NT2/D1 (cell line): ENCODE measurements at regions not wholly inside any gene's neighbourhood (a gene's known extent, or its start where the extent isn't known, plus 50 kb on each side); places are given as distances from the start of the nearest gene placed in this dataset.

ENCODE experiments used
- DNase-seq: peaks from one replicate; pipeline ENCODE4 v3.0.0-alpha.2; 2011; ENCODE audit warnings: low read depth, low spot score
- H3K27me3 ChIP-seq: 2 replicates; pipeline ENCODE4 v1.6.0; 2011; ENCODE audit warnings: mild to moderate bottlenecking; ENCODE audit not compliant: insufficient read length, insufficient read depth
- H3K36me3 ChIP-seq: 2 replicates; pipeline ENCODE4 v1.6.1; 2011; ENCODE audit warnings: mild to moderate bottlenecking, low read length, mixed read lengths; ENCODE audit not compliant: insufficient read depth, insufficient read length
- H3K4me1 ChIP-seq: 2 replicates; pipeline ENCODE4 v1.5.1; 2011; ENCODE audit not compliant: insufficient read depth, insufficient read length
- H3K4me3 ChIP-seq: 2 replicates; pipeline ENCODE4 v1.5.1; 2011; ENCODE audit warnings: low read depth; ENCODE audit not compliant: insufficient read length
- H3K9ac ChIP-seq: 2 replicates; pipeline ENCODE4 v1.6.0; 2011; ENCODE audit warnings: low read depth; ENCODE audit not compliant: insufficient read length
- H3K9me3 ChIP-seq: 2 replicates; pipeline ENCODE4 v1.5.1; 2011; ENCODE audit warnings: mild to moderate bottlenecking, low read length; ENCODE audit not compliant: insufficient read depth
- SUZ12 ChIP-seq: IDR thresholded peaks from 2 replicates; pipeline ENCODE4 v1.6.1; 2011; ENCODE audit not compliant: insufficient read length, insufficient read depth; ENCODE audit errors: extremely low read depth
- YY1 ChIP-seq: IDR thresholded peaks from 2 replicates; pipeline ENCODE4 v1.6.1; 2011; ENCODE audit not compliant: insufficient read length, insufficient read depth
- ZNF274 ChIP-seq: IDR thresholded peaks from 2 replicates; pipeline ENCODE4 v1.6.1; 2011; ENCODE audit warnings: mild to moderate bottlenecking, low read depth, low read length

DNA sequence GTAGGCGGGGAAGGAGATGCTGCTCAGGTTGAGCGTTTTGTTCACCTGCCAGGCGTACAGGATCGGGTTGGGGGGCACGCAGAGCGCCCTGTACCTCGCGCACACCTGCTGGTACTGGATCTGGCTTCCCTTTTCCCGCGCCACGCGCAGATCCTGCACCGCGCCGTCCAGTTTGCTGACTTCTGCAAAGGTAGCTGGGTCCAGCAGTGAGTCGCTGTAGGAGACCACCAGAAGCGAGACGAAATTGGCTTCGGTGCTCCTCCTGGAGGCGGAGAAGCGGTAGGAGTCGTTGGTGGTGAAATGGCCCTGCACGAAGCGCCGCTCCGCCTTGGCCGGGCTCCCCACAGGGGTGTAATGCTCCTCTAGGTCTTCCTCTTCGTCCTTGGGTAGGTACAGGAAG is 90.7 kb upstream of the RAB18 start:
- H3K4me3 ChIP-seq: no peak overlapping the region
- no peaks in the 10 kb centered on the region for H3K27me3 ChIP-seq
- no peaks in the 10 kb centered on the region for H3K36me3 ChIP-seq
- TF ChIP-seq SUZ12 (no peak), YY1 (no peak), ZNF274 (no peak)
- peaks cover 8% of the 10 kb centered on the region for H3K9me3 ChIP-seq
- H3K4me1 ChIP-seq: peaks cover 2% of the 10 kb centered on the region
- DNase-seq: no peak
- H3K9ac ChIP-seq: no peak overlapping the region

GRCh38 chr10:27410153-27410552 is 94.0 kb upstream of the RAB18 start:
- H3K9me3 ChIP-seq: no peaks in the 10 kb centered on the region
- no peak overlapping the region for H3K4me3 ChIP-seq
- no peaks in the 10 kb centered on the region for H3K27me3 ChIP-seq
- H3K9ac ChIP-seq: no peak overlapping the region
- DNase-seq: no peak
- TF ChIP-seq ZNF274: no peak
- no peak for TF ChIP-seq SUZ12
- no peak for TF ChIP-seq YY1
- H3K4me1 ChIP-seq: peaks cover 2% of the 10 kb centered on the region
- no peaks in the 10 kb centered on the region for H3K36me3 ChIP-seq

- Histone ChIP-seq H3K4me1 (no peaks in the 10 kb centered on the region), H3K9ac (no peak overlapping the region), H3K9me3 (no peaks in the 10 kb centered on the region), H3K4me3 (no peak overlapping the region), H3K27me3 (no peaks in the 10 kb centered on the region), H3K36me3 (no peaks in the 10 kb centered on the region)
- DNase-seq: no peak
- TF ChIP-seq SUZ12: no peak
- TF ChIP-seq ZNF274: no peak
- no peak for TF ChIP-seq YY1
Observed at GRCh38 chr10:27407271-27407670, 96.8 kb upstream of the RAB18 start.

DNA sequence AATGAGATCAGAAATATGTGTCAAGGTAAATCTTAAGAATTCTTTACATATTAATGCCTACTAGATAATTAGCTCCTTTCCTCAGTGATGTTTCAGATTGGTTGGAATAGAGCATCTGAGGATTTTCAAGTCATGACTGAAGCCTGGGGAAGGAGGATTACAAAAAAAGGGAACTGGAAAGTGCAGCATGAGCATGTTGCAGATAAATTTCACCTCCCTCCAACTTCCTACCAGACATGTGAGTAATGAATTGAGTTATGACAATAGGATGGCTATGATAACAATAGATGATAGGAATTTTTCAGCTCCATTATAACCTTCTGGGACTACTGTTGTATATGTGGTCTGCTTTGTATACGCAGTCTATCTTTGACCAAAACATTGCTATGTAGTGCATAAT is 104.2 kb upstream of the RAB18 start:
- H3K9ac ChIP-seq: no peak overlapping the region
- H3K4me1 ChIP-seq: no peaks in the 10 kb centered on the region
- H3K36me3 ChIP-seq: no peaks in the 10 kb centered on the region
- no peaks in the 10 kb centered on the region for H3K9me3 ChIP-seq
- no peaks in the 10 kb centered on the region for H3K27me3 ChIP-seq
- H3K4me3 ChIP-seq: no peak overlapping the region
- no peak for TF ChIP-seq YY1
- no peak for TF ChIP-seq SUZ12
- no peak for TF ChIP-seq ZNF274
- no peak for DNase-seq

DNA sequence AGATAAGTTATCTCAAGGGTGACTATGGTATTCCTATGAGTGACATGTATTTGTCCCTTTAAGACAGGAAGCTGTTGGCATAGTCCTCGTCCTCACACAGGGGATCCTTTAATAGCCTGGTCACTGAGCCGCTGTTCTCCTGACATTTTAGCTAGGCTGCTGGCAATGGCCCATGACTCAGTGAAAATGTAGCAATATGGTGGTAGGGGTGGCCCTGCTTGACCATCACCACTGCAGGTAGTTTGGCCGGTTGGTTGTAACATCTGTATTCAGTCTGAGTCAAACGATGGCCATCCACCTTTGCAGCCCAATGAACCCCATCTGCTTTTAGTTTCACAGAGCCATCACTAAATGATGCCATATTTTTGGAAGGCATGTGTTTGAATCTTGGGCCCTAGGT is 110.1 kb upstream of the RAB18 start:
- Histone ChIP-seq H3K4me3 (no peak overlapping the region), H3K27me3 (no peaks in the 10 kb centered on the region), H3K36me3 (no peaks in the 10 kb centered on the region), H3K9me3 (0 out of 2 replicates have a peak, but pooled peaks cover 4% of the 10 kb centered on the region), H3K9ac (no peak overlapping the region), H3K4me1 (no peaks in the 10 kb centered on the region)
- no peak for DNase-seq
- TF ChIP-seq SUZ12: no peak
- TF ChIP-seq YY1: no peak

GRCh38 chr10:27392606-27393005 is 111.5 kb upstream of the RAB18 start:
- Histone ChIP-seq H3K4me3 (no peak overlapping the region), H3K27me3 (no peaks in the 10 kb centered on the region), H3K9ac (no peak overlapping the region), H3K4me1 (no peaks in the 10 kb centered on the region), H3K36me3 (no peaks in the 10 kb centered on the region), H3K9me3 (0 out of 2 replicates have a peak, but pooled peaks cover 4% of the 10 kb centered on the region)
- DNase-seq: no peak
- no peak for TF ChIP-seq SUZ12
- TF ChIP-seq YY1: no peak
- TF ChIP-seq ZNF274: no peak

GRCh38 chr10:27391916-27392315 is 112.2 kb upstream of the RAB18 start:
- TF ChIP-seq YY1: no peak
- no peaks in the 10 kb centered on the region for H3K27me3 ChIP-seq
- no peak overlapping the region for H3K9ac ChIP-seq
- H3K4me3 ChIP-seq: no peak overlapping the region
- 0 out of 2 replicates have a peak, but pooled peaks cover 4% of the 10 kb centered on the region for H3K9me3 ChIP-seq
- DNase-seq: no peak
- H3K36me3 ChIP-seq: no peaks in the 10 kb centered on the region
- H3K4me1 ChIP-seq: no peaks in the 10 kb centered on the region

DNA sequence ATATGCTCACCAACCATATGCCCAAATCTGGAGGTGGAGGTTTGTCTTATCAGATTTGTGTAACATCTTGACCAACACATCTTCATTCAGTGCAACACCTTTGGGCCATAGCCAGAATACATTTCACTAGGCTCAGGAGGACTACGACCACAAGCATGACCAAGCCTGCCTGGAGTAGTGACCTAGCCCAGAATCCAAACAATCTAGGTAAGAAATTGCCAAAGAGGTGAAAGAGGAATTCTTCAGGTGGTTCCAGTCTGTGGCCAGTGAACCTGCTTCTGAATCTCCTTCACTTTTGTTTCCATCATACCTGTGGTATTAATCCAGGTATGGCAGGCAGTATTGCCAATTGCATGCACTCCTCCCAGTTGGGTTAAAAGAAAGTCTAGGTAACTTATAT is 112.8 kb upstream of the RAB18 start:
- no peak overlapping the region for H3K4me3 ChIP-seq
- DNase-seq: no peak
- H3K27me3 ChIP-seq: no peaks in the 10 kb centered on the region
- no peaks in the 10 kb centered on the region for H3K4me1 ChIP-seq
- no peak overlapping the region for H3K9ac ChIP-seq
- no peaks in the 10 kb centered on the region for H3K36me3 ChIP-seq
- H3K9me3 ChIP-seq: 0 out of 2 replicates have a peak, but pooled peaks cover 4% of the 10 kb centered on the region
- no peak for TF ChIP-seq SUZ12
- TF ChIP-seq ZNF274: no peak
- no peak for TF ChIP-seq YY1
